Muscle of arm (tissue), 1 donor: ENCODE measurements at regions not wholly inside any gene's neighbourhood (a gene's known extent, or its start where the extent isn't known, plus 50 kb on each side); places are given as distances from the start of the nearest gene placed in this dataset.
A peak's percentile ranks its signal among the peaks of the same experiment; 100 is the strongest.
"Not testable (repeated sequence)": the region's sequence is repeated elsewhere in the genome, so short reads cannot be mapped to it uniquely, and the experiment has no call there.

Source experiments
- DNase-seq: peaks from one replicate; pipeline ENCODE4 v3.0.0-alpha.2; 2013

DNA sequence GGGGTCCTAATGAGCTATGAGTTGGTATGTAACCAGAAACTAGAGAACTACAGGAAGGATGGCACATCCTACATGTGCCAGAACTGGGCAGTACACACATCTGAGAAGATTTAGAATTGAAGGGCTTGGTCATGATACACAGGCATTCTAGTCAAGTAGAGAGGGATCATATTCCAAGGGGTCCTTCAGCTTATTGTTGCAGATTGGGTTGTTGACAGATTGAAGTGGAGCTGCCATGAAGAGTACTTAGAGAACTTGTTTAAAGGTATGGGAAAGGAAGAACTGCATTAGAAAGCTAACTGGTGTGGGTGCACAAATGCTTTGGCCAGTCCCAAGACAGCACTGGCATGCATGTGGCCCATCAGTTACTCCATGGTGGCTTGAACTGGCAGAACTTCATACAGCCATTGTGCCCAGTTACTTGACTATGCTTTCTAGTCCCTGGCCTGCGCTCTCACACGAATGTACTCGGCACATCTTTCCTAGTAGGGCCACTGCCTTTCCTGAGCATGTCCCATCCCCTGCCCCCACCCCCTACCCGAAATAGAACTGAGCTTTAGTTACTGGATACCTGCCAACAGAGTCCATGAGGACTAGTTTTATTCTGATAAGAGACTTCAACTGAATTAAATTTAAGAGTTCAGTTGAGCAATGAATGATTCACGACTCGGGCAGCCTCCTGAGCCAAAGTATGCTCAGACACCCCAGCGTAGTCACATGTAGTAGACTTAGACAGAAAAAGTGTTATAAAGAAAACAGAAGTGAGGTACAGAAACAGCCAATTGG, 64.0 kb downstream of the CCNG2 start:
- DNase-seq, result peak; percentile 15

DNA sequence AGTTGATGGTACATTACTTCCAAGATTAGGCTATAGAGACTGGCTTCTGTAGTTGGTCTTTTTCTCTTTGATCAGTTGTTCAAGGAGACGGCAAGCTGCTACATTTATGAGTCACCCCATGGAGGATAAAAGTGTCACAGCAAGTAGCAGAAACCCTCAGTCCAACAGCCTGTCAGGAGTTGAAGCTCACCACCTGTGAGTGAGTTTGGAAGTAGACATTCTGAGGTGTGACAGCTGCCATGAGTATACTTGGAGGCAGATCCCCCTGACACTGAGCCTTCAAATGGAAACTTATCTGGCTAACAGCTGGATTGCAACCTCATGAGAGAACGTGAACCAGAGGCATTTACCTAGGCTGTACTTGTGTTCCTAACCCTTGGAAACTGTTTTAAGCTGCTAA, 68.0 kb downstream of the CCNG2 start:
- no peak for DNase-seq

DNA sequence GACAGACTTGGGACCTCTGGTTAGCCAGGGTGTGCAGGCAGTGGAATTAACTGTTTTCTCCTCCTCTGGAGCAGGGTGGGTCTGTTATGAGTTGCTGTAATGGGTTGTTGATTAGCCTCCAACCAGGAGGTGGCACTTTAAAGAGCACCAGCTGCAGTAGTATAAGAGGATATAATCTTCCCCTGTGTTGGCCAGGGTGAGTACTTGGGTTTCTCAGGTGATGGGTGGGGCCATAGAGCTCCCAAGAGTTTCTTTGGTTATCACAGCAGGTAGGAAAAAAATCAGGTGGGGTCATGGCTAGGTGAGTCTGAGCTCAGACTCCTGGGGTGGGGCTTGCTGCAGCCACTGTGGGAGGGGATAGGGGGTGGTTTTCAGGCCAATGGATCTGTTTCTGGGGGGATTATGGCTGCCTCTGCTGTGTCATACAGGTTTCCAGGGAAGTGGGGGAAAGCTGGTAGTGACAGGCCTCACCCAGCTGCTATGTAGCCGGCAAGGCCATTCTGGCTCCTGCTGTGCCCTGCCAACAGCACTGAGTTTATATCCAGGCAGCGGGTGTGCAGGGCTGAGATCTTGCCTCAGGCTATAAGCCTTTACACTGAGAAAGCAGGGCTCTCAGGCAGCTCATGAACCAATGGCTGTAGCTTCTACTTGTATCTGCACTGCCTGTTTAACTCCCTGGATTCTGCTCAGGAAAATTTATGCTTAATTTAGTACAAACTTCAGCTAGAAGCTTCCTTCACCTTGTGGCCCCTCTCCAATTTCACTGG, 70.1 kb downstream of the CCNG2 start:
- DNase-seq, result no peak

DNA sequence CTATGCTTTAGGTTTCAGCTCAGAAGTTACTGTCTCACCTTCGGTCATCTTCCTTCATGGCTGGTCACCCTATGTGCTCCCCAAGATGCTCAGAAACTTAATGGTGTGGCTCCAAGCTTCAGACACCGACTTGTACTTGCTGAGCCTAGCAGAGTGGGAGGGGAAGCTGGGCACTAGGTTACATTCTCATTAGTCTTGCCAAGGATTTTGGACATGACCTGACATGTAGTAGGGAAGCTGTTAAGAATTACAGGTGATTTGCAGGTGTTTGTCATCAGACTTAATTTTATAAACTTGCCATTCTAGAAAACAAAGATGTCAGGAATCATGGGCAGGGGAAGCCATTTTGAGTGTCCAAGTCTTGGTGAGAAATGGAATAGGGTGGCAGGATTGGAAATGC, 72.4 kb downstream of the CCNG2 start:
- no peak for DNase-seq

DNA sequence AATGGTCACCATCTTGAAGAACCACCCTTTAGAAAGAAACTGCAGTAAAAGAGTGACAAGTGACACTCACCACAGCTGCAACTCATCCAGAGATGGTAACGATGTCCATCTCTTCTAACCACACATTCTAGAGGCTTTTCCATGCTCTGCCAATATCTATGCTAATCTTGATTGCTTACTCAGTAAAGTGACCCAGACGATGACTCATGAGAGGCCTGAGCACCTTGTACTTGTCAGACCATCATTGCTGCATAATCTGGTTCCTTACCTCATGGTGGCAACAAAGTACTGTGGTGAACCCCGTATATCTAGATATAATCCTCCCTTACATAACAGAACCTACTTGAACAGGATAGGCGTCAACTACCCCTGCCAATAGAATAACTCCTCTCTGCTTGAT, 75.6 kb downstream of the CCNG2 start:
- DNase-seq, result no peak

DNA sequence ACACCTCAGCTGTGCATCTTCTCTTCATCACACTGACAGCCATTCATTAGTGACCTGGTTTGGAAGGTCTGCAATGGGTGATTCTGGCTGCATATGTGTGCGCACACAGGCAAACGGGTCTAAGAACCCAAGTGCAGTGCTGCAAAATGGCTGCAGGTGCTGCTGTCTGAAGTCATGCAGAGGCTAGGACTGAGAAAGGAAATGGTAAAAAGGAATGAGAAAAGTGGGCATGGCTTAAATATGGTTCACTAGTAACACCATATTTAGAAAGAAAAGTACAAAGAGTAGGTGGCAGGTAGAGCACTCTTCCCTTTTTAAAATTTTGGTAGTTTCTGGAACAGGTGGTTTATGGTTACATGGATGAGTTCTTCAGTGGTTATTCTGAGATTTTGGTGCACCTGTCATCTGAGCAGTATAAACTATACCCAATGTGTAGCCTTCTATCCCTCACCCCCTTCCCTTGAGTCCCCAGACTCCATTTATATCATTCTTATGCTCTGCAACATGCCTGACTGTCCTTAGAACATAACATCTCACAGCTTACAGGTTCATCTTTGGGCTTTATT, 78.4 kb downstream of the CCNG2 start:
- no peak for DNase-seq

DNA sequence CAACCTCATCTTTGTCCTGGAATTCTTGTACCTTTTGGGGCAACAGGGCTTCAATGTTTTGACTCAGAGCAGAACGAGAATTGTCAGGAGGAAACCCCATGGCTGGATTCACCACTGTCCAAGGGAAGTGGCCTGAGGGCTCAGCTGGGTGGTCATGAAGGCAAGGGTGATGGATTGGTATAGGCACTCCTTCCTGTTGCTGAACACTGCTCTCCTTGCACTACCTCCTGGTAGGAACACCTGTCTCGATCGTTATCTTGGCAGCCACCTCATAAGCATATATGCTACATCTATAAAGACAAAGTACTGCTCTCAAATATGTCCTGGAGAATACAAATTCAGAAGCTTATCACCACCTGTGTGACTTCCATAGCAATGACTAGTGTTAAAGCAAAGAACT, 79.8 kb downstream of the CCNG2 start:
- DNase-seq, result no peak

DNA sequence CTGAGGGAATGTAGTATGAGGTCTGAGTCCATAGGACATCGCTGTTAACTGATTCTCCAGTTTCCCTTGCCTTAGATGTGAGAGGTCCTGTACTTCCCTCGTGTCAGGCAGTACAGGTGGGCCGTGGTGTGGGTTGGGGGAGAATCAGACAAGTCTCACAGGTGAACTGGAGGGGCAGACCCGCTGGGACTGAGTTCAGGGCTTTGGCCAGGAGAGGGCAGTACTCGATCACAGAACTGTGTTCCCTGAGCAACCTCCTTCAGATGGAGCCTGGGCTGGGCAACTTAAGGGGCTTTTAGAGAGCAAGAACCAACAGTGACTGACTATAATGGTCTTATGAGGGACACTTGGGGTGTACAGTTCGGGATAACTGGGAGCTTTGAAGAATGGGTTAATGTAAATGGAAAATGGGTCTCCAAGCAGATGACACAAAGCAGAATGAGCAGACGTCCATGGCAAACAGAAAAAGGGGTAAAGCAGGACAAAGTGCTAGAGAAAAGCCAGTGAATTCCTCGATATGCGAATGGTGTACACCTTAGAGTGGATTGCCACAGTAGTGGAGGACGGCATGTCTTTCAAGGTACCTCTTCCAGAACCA, 83.6 kb downstream of the CCNG2 start:
- peak; percentile 39 for DNase-seq

DNA sequence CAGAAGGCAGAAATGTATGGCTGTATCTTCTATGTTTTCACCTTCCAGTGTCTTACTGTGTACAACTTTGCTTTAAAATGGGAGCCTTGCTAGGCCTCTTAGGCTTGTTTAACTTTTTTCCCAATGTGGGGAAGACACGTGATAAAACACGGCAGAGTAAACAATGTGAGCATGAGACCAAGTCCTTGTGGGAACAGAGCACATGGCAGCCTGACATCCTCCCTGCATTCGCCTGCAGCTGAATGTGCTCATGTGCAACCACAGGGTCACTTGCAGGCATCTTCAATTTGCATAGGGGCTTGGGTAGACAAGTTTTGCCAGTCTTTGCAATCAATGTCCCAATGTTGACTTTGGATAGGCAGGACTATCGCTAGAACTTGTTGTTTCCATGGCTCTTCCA, 91.8 kb downstream of the CCNG2 start:
- no peak for DNase-seq

DNA sequence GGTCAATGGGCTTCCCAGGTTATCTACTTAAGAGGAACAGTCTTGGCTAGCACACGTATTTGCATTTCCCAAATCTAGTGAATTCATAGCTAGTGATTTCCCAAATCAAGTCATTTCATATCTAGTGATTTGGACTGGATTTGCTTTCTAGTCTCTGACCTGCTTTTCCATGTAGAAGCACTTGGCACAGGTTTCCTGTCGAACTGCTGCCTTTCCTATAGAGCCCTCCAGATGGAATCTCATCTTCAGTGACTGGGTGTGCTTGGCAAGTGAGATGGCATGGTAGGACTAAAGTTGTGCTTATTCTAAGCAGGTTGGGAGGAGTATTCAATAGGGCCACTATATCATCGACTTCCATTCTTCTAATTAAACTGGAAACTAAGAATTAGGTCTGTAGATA, 94.7 kb downstream of the CCNG2 start:
- DNase-seq, result no peak

DNA sequence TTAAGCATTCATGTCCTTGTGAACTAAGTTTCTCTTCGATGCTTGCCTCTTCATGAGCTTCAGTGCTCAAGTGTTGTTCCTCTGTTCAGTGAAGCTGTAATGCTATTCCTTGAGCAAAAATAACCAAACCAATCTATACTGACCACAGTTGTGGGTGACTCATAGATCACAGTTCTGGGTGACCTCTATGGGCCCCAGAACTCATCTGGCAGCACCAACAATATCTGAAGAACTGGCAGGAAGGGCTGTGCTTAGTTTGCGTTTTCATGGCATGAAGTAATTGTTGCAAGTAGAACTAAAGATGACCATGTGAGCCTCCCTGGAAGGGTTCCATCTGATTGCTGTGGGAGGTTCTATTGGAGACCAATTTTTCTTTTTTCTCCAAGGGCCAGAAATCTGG, 106.2 kb downstream of the CCNG2 start:
- DNase-seq, result no peak

DNA sequence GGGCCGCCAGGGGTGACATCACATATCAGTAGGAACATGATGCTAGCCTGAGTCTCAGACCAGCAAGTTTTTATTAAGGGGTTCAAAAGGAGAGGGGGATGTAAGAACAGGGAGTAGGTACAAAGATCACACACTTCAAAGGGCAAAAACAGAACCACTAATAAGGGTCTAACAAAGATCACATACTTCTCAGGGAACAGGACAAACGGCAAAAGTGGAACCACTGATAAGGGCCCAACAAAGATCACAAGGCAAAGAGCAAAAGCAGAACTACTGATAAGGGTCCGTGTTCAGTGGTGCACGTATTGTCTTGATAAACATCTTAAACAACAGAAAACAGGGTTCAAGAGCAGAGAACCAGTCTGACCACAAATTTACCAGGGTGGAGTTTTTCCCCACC, 107.0 kb downstream of the CCNG2 start:
- not testable (repeated sequence) for DNase-seq

DNA sequence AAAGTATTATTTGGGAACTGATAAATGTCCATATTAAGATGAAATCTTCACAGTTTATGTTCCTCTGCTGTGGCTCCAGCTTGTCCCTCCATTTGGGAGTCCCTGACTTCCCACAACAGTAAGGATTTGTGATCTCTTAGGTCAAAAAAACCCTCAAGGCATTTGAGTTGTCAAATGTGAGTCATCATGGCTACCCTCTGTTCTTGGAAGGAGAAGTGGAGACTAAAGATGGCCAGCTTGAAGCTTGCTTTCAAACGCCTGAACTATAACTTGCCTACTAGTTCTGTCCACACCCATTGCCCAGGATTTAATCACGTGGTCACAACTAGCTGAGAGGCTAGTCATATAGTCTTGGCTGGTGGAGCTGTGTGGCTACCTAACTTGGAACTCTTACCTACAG, 107.8 kb downstream of the CCNG2 start:
- DNase-seq, result no peak

DNA sequence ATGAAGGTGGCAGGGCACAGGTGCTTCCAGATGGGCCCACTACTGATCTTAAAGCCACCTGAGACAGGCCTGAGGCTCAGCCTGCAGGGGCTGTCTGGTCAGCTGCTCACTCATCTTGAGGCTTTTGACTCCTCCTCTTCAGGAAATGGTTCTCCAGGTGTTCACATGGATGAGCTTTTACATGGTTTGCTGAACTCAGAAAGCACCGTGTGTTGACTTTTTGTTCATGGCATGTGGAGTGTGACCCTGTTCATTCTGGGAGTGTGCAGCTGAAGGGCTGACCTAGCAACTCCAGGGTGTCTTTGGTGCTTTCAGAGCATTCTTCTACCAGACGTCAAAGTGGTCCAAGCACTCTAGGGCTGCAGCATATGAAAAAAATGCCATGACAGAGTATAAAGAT, 111.1 kb downstream of the CCNG2 start:
- DNase-seq, result no peak

DNA sequence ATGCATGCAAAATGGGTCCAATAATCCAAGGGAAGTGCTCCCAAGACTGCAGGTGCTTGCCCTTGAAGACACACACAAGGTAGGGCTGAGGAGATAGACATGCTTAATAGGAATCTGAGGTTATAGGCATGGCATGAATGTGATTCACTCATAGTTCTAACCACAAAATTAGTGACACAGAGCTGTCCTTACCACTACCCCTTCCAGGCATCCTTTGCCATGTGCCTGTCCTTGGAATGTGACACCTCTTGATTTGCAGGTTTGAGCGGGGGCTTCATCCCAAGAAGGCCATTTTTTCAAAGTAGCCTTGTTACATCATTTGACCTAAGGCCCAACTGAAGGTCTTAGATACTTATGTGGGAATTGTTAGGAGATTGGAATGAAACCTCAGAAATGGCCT, 112.5 kb downstream of the CCNG2 start:
- DNase-seq, result no peak

DNA sequence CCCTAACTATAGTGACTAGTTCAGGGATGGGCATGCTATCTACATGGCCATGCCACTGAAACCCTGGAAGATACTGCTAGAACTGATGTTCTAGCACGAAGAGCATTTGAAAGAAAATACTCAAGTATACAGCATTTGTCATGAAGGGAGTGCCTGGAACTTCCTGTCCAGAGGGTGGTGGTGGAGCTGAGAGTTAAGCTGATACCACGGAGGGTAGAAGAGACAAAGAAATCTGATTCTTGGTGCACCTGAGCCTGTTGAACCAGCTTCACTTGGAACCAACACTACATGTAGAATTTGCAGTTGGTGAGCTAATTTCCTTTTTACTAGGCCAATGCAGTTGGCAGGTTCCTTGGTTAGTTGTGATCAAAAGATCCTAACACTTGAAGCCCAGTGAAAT, 116.4 kb downstream of the CCNG2 start:
- DNase-seq, result no peak

DNA sequence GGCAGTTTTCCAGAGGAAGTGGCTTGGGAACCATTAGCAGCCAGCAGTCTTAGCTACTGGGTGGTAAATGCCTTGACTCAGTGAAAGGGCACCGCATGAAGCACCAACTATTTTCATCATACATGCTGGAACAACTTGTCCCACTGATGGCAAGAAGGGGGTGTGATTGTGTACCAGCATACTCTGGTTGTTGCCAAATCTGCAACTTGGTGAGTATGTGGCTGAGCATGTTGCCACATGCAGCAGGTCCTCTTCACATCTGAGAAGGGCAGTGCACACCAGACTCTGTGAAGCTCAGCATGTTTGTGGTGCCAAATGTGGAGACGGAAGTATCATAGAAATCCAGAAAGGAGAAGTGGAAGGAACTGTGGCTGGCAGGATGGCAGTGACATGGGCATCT, 122.1 kb downstream of the CCNG2 start:
- DNase-seq, result not testable (repeated sequence)

DNA sequence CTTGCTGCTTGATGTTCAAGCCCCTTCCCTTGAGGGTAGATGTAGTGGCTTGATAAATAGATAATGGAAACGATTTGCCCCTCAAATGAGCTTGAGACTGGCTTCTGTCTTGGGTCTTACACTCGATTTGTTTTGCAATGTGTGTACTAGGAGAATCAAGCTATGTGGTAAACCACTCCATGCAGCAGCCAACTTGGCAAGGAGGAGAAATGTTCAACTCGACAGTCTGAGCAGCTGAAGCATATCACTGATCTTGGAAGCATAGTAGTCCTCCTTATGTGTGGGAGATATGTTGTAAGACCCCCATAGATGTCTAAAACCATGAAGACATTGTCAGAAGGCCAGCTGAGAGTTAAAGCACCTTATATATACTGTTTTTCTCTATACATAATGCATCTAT, 125.3 kb downstream of the CCNG2 start:
- no peak for DNase-seq

DNA sequence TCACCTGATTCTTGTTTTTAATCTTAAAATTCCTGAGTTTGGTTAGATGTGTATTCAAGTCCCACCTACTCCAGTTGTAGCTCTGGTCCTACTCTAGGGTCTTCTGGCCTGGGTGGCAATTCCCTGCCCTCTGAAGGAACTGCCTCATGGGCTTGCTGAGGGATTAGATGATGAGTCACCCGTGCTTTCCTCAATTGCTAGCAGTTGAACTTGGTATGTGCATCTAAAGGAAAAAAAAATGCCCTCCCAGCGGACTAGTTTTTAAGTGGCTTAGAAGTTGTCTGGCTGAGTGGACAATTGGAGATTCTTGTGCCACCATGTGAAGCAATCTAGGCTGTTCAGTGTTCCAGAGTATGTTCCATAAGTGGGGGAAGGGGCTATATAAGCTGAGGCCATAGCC, 127.0 kb downstream of the CCNG2 start:
- DNase-seq, result no peak

DNA sequence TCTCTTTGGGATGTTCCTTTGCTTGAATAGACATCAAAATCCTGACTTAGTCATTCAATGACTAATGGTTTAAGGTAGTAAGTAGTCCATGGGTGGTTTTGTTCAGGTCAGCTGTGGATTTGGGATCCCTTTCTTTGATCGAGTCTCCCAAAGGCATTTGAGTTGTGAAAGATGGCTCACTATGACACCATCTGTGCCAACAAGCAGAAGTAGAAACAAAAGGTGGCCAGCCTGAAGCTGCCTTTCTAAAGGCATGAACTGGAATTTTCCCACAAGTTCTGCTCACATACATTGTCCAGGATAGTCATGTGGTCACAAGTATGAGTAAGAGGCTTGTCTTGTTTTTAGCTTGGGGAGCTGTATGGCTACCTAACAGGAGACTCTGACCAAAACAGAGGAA, 129.9 kb downstream of the CCNG2 start:
- DNase-seq, result no peak

DNA sequence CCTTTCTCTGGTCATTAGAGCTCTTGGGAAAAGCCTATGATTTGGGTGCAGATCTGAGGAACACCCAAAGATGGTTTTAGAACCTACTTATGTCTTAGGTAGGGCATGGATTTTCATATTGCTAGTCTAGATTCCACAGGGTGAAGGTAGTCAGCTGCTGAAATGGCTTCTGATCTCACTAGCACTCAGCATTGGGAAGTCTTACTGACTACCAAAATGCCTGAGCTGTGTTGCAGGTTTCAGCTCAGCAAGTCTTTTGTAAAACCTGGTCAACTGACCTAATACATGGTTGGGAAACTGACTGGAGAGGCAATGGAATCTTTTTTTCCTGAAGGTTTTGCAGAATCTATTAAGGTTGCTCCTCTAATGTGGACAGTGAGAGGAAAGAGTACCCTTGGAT, 136.4 kb downstream of the CCNG2 start:
- DNase-seq, result no peak

DNA sequence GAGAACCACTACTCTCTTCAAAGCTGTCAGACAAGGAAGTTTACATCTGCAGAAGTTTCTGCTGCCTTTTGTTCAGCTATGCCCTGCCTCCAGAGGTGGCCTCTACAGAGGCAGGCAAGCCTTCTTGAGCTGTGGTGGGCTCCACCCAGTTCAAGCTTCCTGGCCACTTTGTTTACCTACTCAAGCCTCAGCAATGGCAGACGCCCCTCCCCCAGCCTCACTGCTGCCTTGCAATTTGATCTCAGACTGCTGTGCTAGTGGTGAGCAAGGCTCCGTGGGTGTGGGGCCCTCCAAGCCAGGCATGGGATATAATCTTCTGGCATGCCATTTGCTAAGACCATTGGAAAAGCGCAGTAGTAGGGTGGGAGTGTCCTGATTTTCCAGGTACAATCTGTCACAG, 144.0 kb downstream of the CCNG2 start:
- DNase-seq, result not testable (repeated sequence)

DNA sequence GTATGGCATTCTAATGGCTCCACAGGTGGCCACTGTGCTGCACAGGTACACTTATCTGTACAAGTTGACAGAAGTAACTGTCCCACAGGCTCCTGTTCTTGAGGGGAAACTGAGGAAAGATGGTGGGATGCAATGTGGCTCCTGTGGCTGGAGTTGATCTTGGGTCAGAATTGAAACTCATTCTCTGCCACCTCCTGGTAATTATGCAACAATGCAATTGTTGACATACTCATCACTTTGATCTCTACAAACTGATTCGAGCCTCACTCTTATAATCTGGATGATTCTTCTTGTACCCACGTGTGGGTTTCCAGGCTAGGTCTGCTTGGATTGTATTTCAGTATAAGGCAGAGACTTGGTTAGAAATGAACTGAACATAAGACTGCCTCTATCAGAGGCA, 148.8 kb downstream of the CCNG2 start:
- no peak for DNase-seq
